H1 (cell line): ENCODE measurements at regions not wholly inside any gene's neighbourhood (a gene's known extent, or its start where the extent isn't known, plus 50 kb on each side); places are given as distances from the start of the nearest gene placed in this dataset.

ENCODE experiments used
- BRCA1 ChIP-seq: IDR thresholded peaks from 2 replicates; pipeline ENCODE4 v1.6.1; 2012; ENCODE audit warnings: low read depth, low read length, improper control_type of control experiment
- KDM1A ChIP-seq: fragments of 200-600, 300-600 bp; sonication (generic); IDR thresholded peaks from 2 replicates; pipeline ENCODE4 v1.7.1; 2016; ENCODE audit warnings: mild to moderate bottlenecking, low read length, borderline replicate concordance
- SIX5 ChIP-seq: IDR thresholded peaks from 2 replicates; pipeline ENCODE4 v1.6.1; 2011; ENCODE audit warnings: mild to moderate bottlenecking, low read depth, low read length
- TEAD4 ChIP-seq: IDR thresholded peaks from 2 replicates; pipeline ENCODE4 v1.6.1; 2012; ENCODE audit warnings: low read depth, low read length, inconsistent platforms, mixed read lengths

- TF ChIP-seq KDM1A (no peak), BRCA1 (no peak), SIX5 (no peak), TEAD4 (no peak)
Measured at GRCh38 chr4:140312100-140312499, 61.3 kb upstream of the SCOC start (continued).
